ENCODE measurements at regions not wholly inside any gene's neighbourhood (a gene's known extent, or its start where the extent isn't known, plus 50 kb on each side); places are given as distances from the start of the nearest gene placed in this dataset.

DNA sequence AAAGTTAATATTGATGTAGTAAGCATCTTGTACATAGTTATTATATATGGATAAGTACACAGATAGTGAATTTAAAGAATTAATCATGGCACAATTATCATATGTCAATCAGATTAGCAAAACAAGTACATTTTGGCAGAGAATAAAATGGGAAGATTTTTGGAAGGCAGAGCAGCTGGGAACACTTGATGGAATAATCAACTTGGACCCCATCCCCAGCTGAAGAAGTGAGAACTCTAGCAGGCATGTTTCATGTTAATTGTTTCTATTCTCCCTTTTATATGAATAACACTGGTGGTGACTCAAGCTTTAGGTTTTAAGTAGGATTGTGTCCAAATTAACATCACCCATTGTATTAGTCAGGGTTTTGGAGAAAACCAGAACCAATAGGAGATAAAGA is 198.7 kb downstream of the KCNJ2 start:
- H3K79me2 ChIP-seq (ENCODE audit: control insufficient read depth, insufficient read depth, low read length) = no peaks in the 10 kb centered on the region
- intact Hi-C loops (cut with micrococcal nuclease) = no loop called here
- H4K20me1 ChIP-seq (ENCODE audit: control insufficient read depth, insufficient read depth, low read length, poor library complexity, severe bottlenecking) = no peaks in the 10 kb centered on the region
- no peaks in the 10 kb centered on the region for H3K9me3 Mint-ChIP-seq (ENCODE audit: insufficient read depth)
- DNase-seq = no peak
- H3K27me3 ChIP-seq (replicated peaks in 1 of 4; ENCODE audit: control extremely low read depth in 1 of 4, control insufficient read depth in 3 of 4, insufficient read depth in 4 of 4, low read length in 3 of 4) = no peaks in the 10 kb centered on the region
- H3K27ac ChIP-seq (ENCODE audit: low read length in 2 of 2) = no peak overlapping the region
- no peak for TF ChIP-seq CTCF (IDR thresholded peaks at IDR 0.05)
- TF ChIP-seq EZH2 (IDR thresholded peaks at IDR 0.05; ENCODE audit: borderline replicate concordance, insufficient read depth, low read depth, low read length, poor library complexity, severe bottlenecking) = no peak
- H3K4me3 Mint-ChIP-seq = no peak overlapping the region
- H3K27me3 Mint-ChIP-seq = no peaks in the 10 kb centered on the region
- H3K4me3 ChIP-seq (ENCODE audit: control extremely low read depth in 1 of 5, extremely low read depth in 1 of 5, insufficient read depth in 1 of 5, low read depth in 2 of 5, low read length in 4 of 5) = no peak overlapping the region
- no peak for ATAC-seq (ENCODE audit: low read depth)
- no peaks in the 10 kb centered on the region for H3K4me1 Mint-ChIP-seq
- no peaks in the 10 kb centered on the region for H3K36me3 ChIP-seq (replicated peaks in 1 of 2; ENCODE audit: control extremely low read depth in 1 of 2, control insufficient read depth in 1 of 2, extremely low read depth in 1 of 2, insufficient read depth in 2 of 2, low read length in 1 of 2)
- no peak overlapping the region for H3K4me2 ChIP-seq (replicated peaks; ENCODE audit: low read depth, low read length, poor library complexity, severe bottlenecking)
- no peak overlapping the region for H3K27ac Mint-ChIP-seq
- ChIA-PET POLR2A (no interaction called here), CTCF (no interaction called here)
- no peak overlapping the region for H3K9ac ChIP-seq (ENCODE audit: low read length)
- H2AFZ ChIP-seq (ENCODE audit: insufficient read depth, low read depth, low read length, poor library complexity, severe bottlenecking) = no peak overlapping the region
- no peaks in the 10 kb centered on the region for H3K9me3 ChIP-seq (ENCODE audit: control extremely low read depth in 1 of 3, control insufficient read depth in 2 of 3, insufficient read depth in 1 of 3, low read length in 2 of 3)
- no peaks in the 10 kb centered on the region for H3K4me1 ChIP-seq (ENCODE audit: control insufficient read depth in 2 of 2, insufficient read depth in 2 of 2, low read length in 2 of 2)

GRCh38 chr17:70369391-70369790 is 200.1 kb downstream of the KCNJ2 start:
- Mint-ChIP-seq H3K9me3 (ENCODE audit: insufficient read depth) (peaks cover 4% of the 10 kb centered on the region), H3K4me1 (no peaks in the 10 kb centered on the region), H3K4me3 (no peak overlapping the region), H3K27ac (no peak overlapping the region), H3K27me3 (no peaks in the 10 kb centered on the region)
- intact Hi-C loops (cut with micrococcal nuclease) = no loop called here
- no peak overlapping the region for H3K4me2 ChIP-seq (replicated peaks; ENCODE audit: low read depth, low read length, poor library complexity, severe bottlenecking)
- no peak overlapping the region for H3K9ac ChIP-seq (ENCODE audit: low read length)
- no peak for TF ChIP-seq CTCF (IDR thresholded peaks at IDR 0.05)
- TF ChIP-seq EZH2 (IDR thresholded peaks at IDR 0.05; ENCODE audit: borderline replicate concordance, insufficient read depth, low read depth, low read length, poor library complexity, severe bottlenecking) = no peak
- no peak overlapping the region for H2AFZ ChIP-seq (ENCODE audit: insufficient read depth, low read depth, low read length, poor library complexity, severe bottlenecking)
- H4K20me1 ChIP-seq (ENCODE audit: control insufficient read depth, insufficient read depth, low read length, poor library complexity, severe bottlenecking) = no peaks in the 10 kb centered on the region
- ATAC-seq (ENCODE audit: low read depth) = no peak
- no peaks in the 10 kb centered on the region for H3K4me1 ChIP-seq (ENCODE audit: control insufficient read depth in 2 of 2, insufficient read depth in 2 of 2, low read length in 2 of 2)
- H3K79me2 ChIP-seq (ENCODE audit: control insufficient read depth, insufficient read depth, low read length) = no peaks in the 10 kb centered on the region
- no peak overlapping the region for H3K4me3 ChIP-seq (ENCODE audit: control extremely low read depth in 1 of 5, extremely low read depth in 1 of 5, insufficient read depth in 1 of 5, low read depth in 2 of 5, low read length in 4 of 5)
- POLR2A ChIA-PET = no interaction called here
- H3K27ac ChIP-seq (ENCODE audit: low read length in 2 of 2) = no peak overlapping the region
- CTCF ChIA-PET = no interaction called here
- no peaks in the 10 kb centered on the region for H3K36me3 ChIP-seq (replicated peaks in 1 of 2; ENCODE audit: control extremely low read depth in 1 of 2, control insufficient read depth in 1 of 2, extremely low read depth in 1 of 2, insufficient read depth in 2 of 2, low read length in 1 of 2)
- no peaks in the 10 kb centered on the region for H3K27me3 ChIP-seq (replicated peaks in 1 of 4; ENCODE audit: control extremely low read depth in 1 of 4, control insufficient read depth in 3 of 4, insufficient read depth in 4 of 4, low read length in 3 of 4)
- DNase-seq = no peak
- WGBS (ENCODE audit: insufficient coverage) = no CpG with 5 or more reads among the region's 2 CpGs
- H3K9me3 ChIP-seq (ENCODE audit: control extremely low read depth in 1 of 3, control insufficient read depth in 2 of 3, insufficient read depth in 1 of 3, low read length in 2 of 3) = peaks cover 0 to 2% (median 0%) of the 10 kb centered on the region in 3 donors

Data from B cell (primary cell).